HepG2 (cell line): ENCODE measurements at regions not wholly inside any gene's neighbourhood (a gene's known extent, or its start where the extent isn't known, plus 50 kb on each side); places are given as distances from the start of the nearest gene placed in this dataset.

Source experiments
- HNRNPLL ChIP-seq: fragments of 200-400 bp; formaldehyde crosslinking; IDR thresholded peaks from 2 replicates; pipeline ENCODE4 v1.6.1; 2017; ENCODE audit warnings: mild to moderate bottlenecking, low read depth, low read length; ENCODE audit not compliant: poor library complexity, severe bottlenecking
- JUN ChIP-seq: sonication (generic); formaldehyde crosslinking; IDR thresholded peaks from 2 replicates; pipeline ENCODE4 v1.4.0; 2020; ENCODE audit warnings: mild to moderate bottlenecking, missing genetic modification reagents
- KDM4B ChIP-seq: sonication (generic); formaldehyde crosslinking; IDR thresholded peaks from 2 replicates; pipeline ENCODE4 v1.4.0; 2020; ENCODE audit warnings: missing genetic modification reagents
- MAFG ChIP-seq: sonication (generic); formaldehyde crosslinking; IDR thresholded peaks from 2 replicates; pipeline ENCODE4 v1.5.1; 2020; ENCODE audit warnings: mild to moderate bottlenecking, missing genetic modification reagents
- POLR2A ChIP-seq, 2 experiments: IDR thresholded peaks; 2 replicates each; pipeline ENCODE4 v1.6.1; 2011; ENCODE audit warnings: low read depth in 2 of 2, low read length in 2 of 2, mild to moderate bottlenecking in 1 of 2, moderate library complexity in 1 of 2; ENCODE audit not compliant: insufficient read depth in 1 of 2
- POLR2AphosphoS5 ChIP-seq: IDR thresholded peaks from 2 replicates; pipeline ENCODE4 v1.6.1; 2012; ENCODE audit warnings: low read depth, low read length
- SMAD9 ChIP-seq: sonication (generic); formaldehyde crosslinking; IDR thresholded peaks from 2 replicates; pipeline ENCODE4 v1.5.1; 2020; ENCODE audit warnings: mild to moderate bottlenecking, missing genetic modification reagents
- TF ChIP-seq, protein P1 (sequence below): sonication (generic); formaldehyde crosslinking; IDR thresholded peaks from 2 replicates; pipeline ENCODE4 v1.5.0; 2020; ENCODE audit warnings: mild to moderate bottlenecking, missing genetic modification reagents, moderate library complexity
- TF ChIP-seq, protein P2 (sequence below): sonication (generic); formaldehyde crosslinking; IDR thresholded peaks from 2 replicates; pipeline ENCODE4 v1.8.0; 2022; ENCODE audit warnings: low read depth, missing genetic modification reagents
- TF ChIP-seq, protein P3 (sequence below): sonication (generic); formaldehyde crosslinking; IDR thresholded peaks from 2 replicates; pipeline ENCODE4 v1.4.0; 2020; ENCODE audit warnings: missing genetic modification reagents, borderline replicate concordance

DNA sequence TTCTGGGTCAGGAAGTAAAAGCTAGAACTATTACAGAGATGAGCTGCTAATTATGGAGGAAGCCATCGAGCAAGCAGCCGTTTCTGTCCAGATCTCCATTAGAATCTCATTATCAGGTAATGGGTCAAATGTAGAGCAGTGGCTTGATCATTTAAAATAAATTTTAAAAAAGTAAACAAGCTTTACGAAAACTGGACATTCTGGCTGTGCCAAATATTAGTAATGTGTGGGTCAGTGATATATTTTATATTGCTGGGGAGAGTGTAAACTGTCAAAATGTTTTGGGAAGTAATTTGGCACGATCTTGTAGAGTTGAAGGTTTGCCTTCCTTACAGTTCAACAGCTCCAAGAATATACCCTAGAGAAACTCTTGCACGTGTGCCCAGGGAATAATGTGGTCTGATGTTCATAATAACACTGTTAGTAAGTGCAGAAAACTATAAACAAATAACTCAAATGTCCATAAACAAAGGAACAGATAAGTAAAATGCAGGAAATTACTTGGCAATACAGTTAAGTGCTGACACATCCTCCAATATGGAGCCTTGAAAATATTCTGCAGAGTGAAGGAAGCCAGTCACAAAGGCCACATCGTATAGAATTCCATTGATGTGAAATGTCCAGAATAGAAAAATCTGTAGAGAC lies 127.2 kb upstream of the UBL3 start:
- no peak for TF ChIP-seq JUN (CRISPR knock-in tag)
- TF ChIP-seq MAFG: no peak
- TF ChIP-seq, protein P1, sequence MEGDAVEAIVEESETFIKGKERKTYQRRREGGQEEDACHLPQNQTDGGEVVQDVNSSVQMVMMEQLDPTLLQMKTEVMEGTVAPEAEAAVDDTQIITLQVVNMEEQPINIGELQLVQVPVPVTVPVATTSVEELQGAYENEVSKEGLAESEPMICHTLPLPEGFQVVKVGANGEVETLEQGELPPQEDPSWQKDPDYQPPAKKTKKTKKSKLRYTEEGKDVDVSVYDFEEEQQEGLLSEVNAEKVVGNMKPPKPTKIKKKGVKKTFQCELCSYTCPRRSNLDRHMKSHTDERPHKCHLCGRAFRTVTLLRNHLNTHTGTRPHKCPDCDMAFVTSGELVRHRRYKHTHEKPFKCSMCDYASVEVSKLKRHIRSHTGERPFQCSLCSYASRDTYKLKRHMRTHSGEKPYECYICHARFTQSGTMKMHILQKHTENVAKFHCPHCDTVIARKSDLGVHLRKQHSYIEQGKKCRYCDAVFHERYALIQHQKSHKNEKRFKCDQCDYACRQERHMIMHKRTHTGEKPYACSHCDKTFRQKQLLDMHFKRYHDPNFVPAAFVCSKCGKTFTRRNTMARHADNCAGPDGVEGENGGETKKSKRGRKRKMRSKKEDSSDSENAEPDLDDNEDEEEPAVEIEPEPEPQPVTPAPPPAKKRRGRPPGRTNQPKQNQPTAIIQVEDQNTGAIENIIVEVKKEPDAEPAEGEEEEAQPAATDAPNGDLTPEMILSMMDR: no peak
- TF ChIP-seq, protein P2, sequence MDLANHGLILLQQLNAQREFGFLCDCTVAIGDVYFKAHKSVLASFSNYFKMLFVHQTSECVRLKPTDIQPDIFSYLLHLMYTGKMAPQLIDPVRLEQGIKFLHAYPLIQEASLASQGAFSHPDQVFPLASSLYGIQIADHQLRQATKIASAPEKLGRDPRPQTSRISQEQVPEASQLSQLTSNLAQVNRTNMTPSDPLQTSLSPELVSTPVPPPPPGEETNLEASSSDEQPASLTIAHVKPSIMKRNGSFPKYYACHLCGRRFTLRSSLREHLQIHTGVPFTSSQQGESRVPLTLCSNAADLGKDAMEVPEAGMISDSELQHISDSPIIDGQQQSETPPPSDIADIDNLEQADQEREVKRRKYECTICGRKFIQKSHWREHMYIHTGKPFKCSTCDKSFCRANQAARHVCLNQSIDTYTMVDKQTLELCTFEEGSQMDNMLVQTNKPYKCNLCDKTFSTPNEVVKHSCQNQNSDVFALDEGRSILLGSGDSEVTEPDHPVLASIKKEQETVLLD (CRISPR knock-in tag): no peak
- TF ChIP-seq HNRNPLL: no peak
- TF ChIP-seq POLR2AphosphoS5: no peak
- TF ChIP-seq SMAD9: no peak
- TF ChIP-seq KDM4B (CRISPR knock-in tag): no peak
- no peak for TF ChIP-seq POLR2A (IDR thresholded peaks at IDR 0.05; ENCODE audit: insufficient read depth in 1 of 2, low read depth in 2 of 2, low read length in 2 of 2)
- TF ChIP-seq, protein P3, sequence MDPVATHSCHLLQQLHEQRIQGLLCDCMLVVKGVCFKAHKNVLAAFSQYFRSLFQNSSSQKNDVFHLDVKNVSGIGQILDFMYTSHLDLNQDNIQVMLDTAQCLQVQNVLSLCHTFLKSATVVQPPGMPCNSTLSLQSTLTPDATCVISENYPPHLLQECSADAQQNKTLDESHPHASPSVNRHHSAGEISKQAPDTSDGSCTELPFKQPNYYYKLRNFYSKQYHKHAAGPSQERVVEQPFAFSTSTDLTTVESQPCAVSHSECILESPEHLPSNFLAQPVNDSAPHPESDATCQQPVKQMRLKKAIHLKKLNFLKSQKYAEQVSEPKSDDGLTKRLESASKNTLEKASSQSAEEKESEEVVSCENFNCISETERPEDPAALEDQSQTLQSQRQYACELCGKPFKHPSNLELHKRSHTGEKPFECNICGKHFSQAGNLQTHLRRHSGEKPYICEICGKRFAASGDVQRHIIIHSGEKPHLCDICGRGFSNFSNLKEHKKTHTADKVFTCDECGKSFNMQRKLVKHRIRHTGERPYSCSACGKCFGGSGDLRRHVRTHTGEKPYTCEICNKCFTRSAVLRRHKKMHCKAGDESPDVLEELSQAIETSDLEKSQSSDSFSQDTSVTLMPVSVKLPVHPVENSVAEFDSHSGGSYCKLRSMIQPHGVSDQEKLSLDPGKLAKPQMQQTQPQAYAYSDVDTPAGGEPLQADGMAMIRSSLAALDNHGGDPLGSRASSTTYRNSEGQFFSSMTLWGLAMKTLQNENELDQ: no peak
